ACHN (cell line): ENCODE measurements at regions not wholly inside any gene's neighbourhood (a gene's known extent, or its start where the extent isn't known, plus 50 kb on each side); places are given as distances from the start of the nearest gene placed in this dataset.
A peak's percentile ranks its signal among the peaks of the same experiment; 100 is the strongest.

Experiments used
- DNase-seq: peaks from one replicate; pipeline ENCODE4 v3.0.0-alpha.2; 2015
- in situ Hi-C: cut with HindIII; loops from 2 replicates; pipeline ENCODE4 v1.10.0; 2017; ENCODE audit warnings: low sequenced_read_pairs, low pct_ligation_motif_present, low pct_unique_long_range_greater_than_20kb

GRCh38 chr12:97764700-97765099 is 302.1 kb downstream of the RMST start:
- in situ Hi-C loops, result no loop called here
- DNase-seq, result no peak

GRCh38 chr12:97767347-97767746 is 304.7 kb downstream of the RMST start:
- DNase-seq, result no peak

GRCh38 chr12:97778111-97778510 is 315.5 kb downstream of the RMST start:
- in situ Hi-C loops, result no loop called here
- DNase-seq, result no peak

More at GRCh38 chr12:97767347-97767746, 304.7 kb downstream of the RMST start:
- in situ Hi-C loops, result no loop called here

GRCh38 chr12:97781342-97781741 is 318.7 kb downstream of the RMST start:
- in situ Hi-C loops, result no loop called here
- DNase-seq, result no peak

GRCh38 chr12:97784904-97785303 is 322.3 kb downstream of the RMST start:
- DNase-seq, result no peak
- in situ Hi-C loops, result no loop called here

- in situ Hi-C loops, result no loop called here
- no peak for DNase-seq
Observed at GRCh38 chr12:97790281-97790680, 327.7 kb downstream of the RMST start.

- no peak for DNase-seq
- in situ Hi-C loops, result no loop called here
Observed at GRCh38 chr12:97797473-97797872, 334.9 kb downstream of the RMST start.

- in situ Hi-C loops, result no loop called here
Observed at GRCh38 chr12:97800561-97800960, 338.0 kb downstream of the RMST start.

GRCh38 chr12:97801471-97802059 is 339.0 kb downstream of the RMST start:
- in situ Hi-C loops, result no loop called here
- DNase-seq, result no peak

More at GRCh38 chr12:97800561-97800960, 338.0 kb downstream of the RMST start:
- DNase-seq, result no peak

GRCh38 chr12:97805146-97805545 is 342.5 kb downstream of the RMST start:
- in situ Hi-C loops, result no loop called here
- DNase-seq, result no peak

- in situ Hi-C loops, result no loop called here
- DNase-seq, result no peak
Observed at GRCh38 chr12:97813301-97813700, 350.7 kb downstream of the RMST start.

GRCh38 chr12:97821806-97822205 is 359.2 kb downstream of the RMST start:
- DNase-seq, result no peak
- in situ Hi-C loops, result no loop called here

GRCh38 chr12:97835541-97835940 is 372.9 kb downstream of the RMST start:
- in situ Hi-C loops, result no loop called here

GRCh38 chr12:97837401-97837800 is 374.8 kb downstream of the RMST start:
- in situ Hi-C loops, result no loop called here
- peak; percentile 57 for DNase-seq

More at GRCh38 chr12:97835541-97835940, 372.9 kb downstream of the RMST start:
- DNase-seq, result no peak

- DNase-seq, result no peak
- in situ Hi-C loops, result no loop called here
Observed at GRCh38 chr12:97848051-97848450, 385.4 kb downstream of the RMST start.

- no peak for DNase-seq
- in situ Hi-C loops, result no loop called here
Observed at GRCh38 chr12:97854477-97854876, 391.9 kb downstream of the RMST start.

- no peak for DNase-seq
- in situ Hi-C loops, result no loop called here
Observed at GRCh38 chr12:97862072-97862471, 399.5 kb downstream of the RMST start.

- no peak for DNase-seq
- in situ Hi-C loops, result no loop called here
Observed at GRCh38 chr12:97875064-97875463, 412.5 kb downstream of the RMST start.

- no peak for DNase-seq
- in situ Hi-C loops, result no loop called here
Observed at GRCh38 chr12:97876780-97877179, 414.2 kb downstream of the RMST start.

- no peak for DNase-seq
- in situ Hi-C loops, result no loop called here
Observed at GRCh38 chr12:97877404-97877803, 414.8 kb downstream of the RMST start.
